Sigmoid colon (tissue), 4 donors: ENCODE measurements at regions not wholly inside any gene's neighbourhood (a gene's known extent, or its start where the extent isn't known, plus 50 kb on each side); places are given as distances from the start of the nearest gene placed in this dataset.

Source experiments
- CTCF ChIP-seq, 4 experiments: fragments of 450-650 bp in 3 of 4; fragments of 200-600 bp in 1 of 4; IDR thresholded peaks; one replicate each; pipeline ENCODE4 v1.5.1; 2016 to 2019; ENCODE audit warnings: antibody characterized with exemption in 4 of 4, mild to moderate bottlenecking in 3 of 4, moderate library complexity in 2 of 4
- EP300 ChIP-seq, 4 donors: sonication (generic); formaldehyde crosslinking; IDR thresholded peaks; one replicate each; pipeline ENCODE4 v1.6.1; 2017; ENCODE audit warnings: antibody characterized with exemption in 4 of 4
- POLR2A ChIP-seq, 2 donors: fragments of 450-650 bp; IDR thresholded peaks; one replicate each; pipeline ENCODE4 v1.6.1; 2016; ENCODE audit warnings: antibody characterized with exemption in 2 of 2, mild to moderate bottlenecking in 2 of 2, moderate library complexity in 2 of 2
- POLR2AphosphoS5 ChIP-seq, 4 donors: sonication (generic); formaldehyde crosslinking; IDR thresholded peaks; one replicate each; pipeline ENCODE4 v1.6.1; 2017; ENCODE audit warnings: antibody characterized with exemption in 4 of 4

DNA sequence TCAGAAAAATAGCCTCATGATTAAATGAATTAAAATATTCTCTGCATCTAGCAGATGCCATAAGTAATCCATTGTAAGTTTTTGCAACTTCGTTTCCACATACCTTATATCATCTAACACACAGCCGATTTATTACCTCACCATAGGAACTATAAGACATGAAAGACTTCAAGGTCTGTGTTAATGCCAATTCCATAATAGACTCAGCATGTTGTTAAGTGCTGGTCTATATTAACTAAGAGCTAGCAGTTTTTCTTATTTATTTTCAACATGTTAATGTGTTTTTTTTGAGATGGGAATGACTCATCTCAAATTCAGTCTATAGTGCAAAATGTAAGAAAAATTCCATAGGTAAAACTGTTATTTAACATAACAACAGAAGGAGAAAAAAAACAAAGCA lies 243.9 kb upstream of the GULP1 start:
- TF ChIP-seq POLR2A (IDR thresholded peaks at IDR 0.05) (no peak), CTCF (IDR thresholded peaks at IDR 0.05) (no peak), POLR2AphosphoS5 (IDR thresholded peaks at IDR 0.05) (no peak), EP300 (IDR thresholded peaks at IDR 0.05) (no peak)
